IPS-18c (cell line): ENCODE measurements at regions not wholly inside any gene's neighbourhood (a gene's known extent, or its start where the extent isn't known, plus 50 kb on each side); places are given as distances from the start of the nearest gene placed in this dataset.

Experiments
- H3K4me3 ChIP-seq: 2 replicates; pipeline ENCODE4 v1.7.0; 2013; ENCODE audit warnings: low read depth, mild to moderate bottlenecking, low read length, moderate library complexity; ENCODE audit not compliant: insufficient read depth
- H3K9me3 ChIP-seq: one replicate; pipeline ENCODE4 v1.6.1; 2013; ENCODE audit warnings: mild to moderate bottlenecking, low read length, moderate library complexity; ENCODE audit not compliant: control insufficient read depth, insufficient read depth

GRCh38 chr22:27509132-27509920 is 292.2 kb downstream of the MN1 start:
- no peaks in the 10 kb centered on the region for H3K9me3 ChIP-seq
- no peak overlapping the region for H3K4me3 ChIP-seq

GRCh38 chr22:27510024-27510423 is 291.5 kb downstream of the MN1 start:
- no peaks in the 10 kb centered on the region for H3K9me3 ChIP-seq
- no peak overlapping the region for H3K4me3 ChIP-seq

- no peak overlapping the region for H3K4me3 ChIP-seq
Measured at GRCh38 chr22:27512283-27512761, 289.2 kb downstream of the MN1 start.

GRCh38 chr22:27513021-27513420 is 288.5 kb downstream of the MN1 start:
- no peak overlapping the region for H3K4me3 ChIP-seq

More at GRCh38 chr22:27512283-27512761, 289.2 kb downstream of the MN1 start:
- H3K9me3 ChIP-seq, result no peaks in the 10 kb centered on the region

GRCh38 chr22:27514601-27515523 is 286.7 kb downstream of the MN1 start:
- Histone ChIP-seq H3K4me3 (no peak overlapping the region), H3K9me3 (no peaks in the 10 kb centered on the region)

More at GRCh38 chr22:27513021-27513420, 288.5 kb downstream of the MN1 start:
- H3K9me3 ChIP-seq, result no peaks in the 10 kb centered on the region

GRCh38 chr22:27517361-27518155 is 284.0 kb downstream of the MN1 start:
- H3K4me3 ChIP-seq, result no peak overlapping the region

GRCh38 chr22:27518531-27519340 is 282.8 kb downstream of the MN1 start:
- Histone ChIP-seq H3K4me3 (no peak overlapping the region), H3K9me3 (no peaks in the 10 kb centered on the region)

More at GRCh38 chr22:27517361-27518155, 284.0 kb downstream of the MN1 start:
- no peaks in the 10 kb centered on the region for H3K9me3 ChIP-seq

- Histone ChIP-seq H3K4me3 (no peak overlapping the region), H3K9me3 (no peaks in the 10 kb centered on the region)
Measured at GRCh38 chr22:27523711-27524110, 277.8 kb downstream of the MN1 start.

GRCh38 chr22:27525711-27526110 is 275.8 kb downstream of the MN1 start:
- H3K9me3 ChIP-seq, result no peaks in the 10 kb centered on the region
- no peak overlapping the region for H3K4me3 ChIP-seq

GRCh38 chr22:27526901-27527300 is 274.7 kb downstream of the MN1 start:
- H3K4me3 ChIP-seq, result no peak overlapping the region
- no peaks in the 10 kb centered on the region for H3K9me3 ChIP-seq

GRCh38 chr22:27531782-27532530 is 269.6 kb downstream of the MN1 start:
- no peak overlapping the region for H3K4me3 ChIP-seq
- no peaks in the 10 kb centered on the region for H3K9me3 ChIP-seq

- no peak overlapping the region for H3K4me3 ChIP-seq
- H3K9me3 ChIP-seq, result no peaks in the 10 kb centered on the region
Measured at GRCh38 chr22:27533105-27533745, 268.3 kb downstream of the MN1 start.

- Histone ChIP-seq H3K9me3 (no peaks in the 10 kb centered on the region), H3K4me3 (no peak overlapping the region)
Measured at GRCh38 chr22:27534720-27535125, 266.8 kb downstream of the MN1 start.

GRCh38 chr22:27535452-27535851 is 266.1 kb downstream of the MN1 start:
- H3K9me3 ChIP-seq, result no peaks in the 10 kb centered on the region
- no peak overlapping the region for H3K4me3 ChIP-seq

GRCh38 chr22:27537501-27537900 is 264.1 kb downstream of the MN1 start:
- Histone ChIP-seq H3K9me3 (no peaks in the 10 kb centered on the region), H3K4me3 (no peak overlapping the region)
